Gastroesophageal sphincter (tissue), 3 donors: ENCODE measurements at regions not wholly inside any gene's neighbourhood (a gene's known extent, or its start where the extent isn't known, plus 50 kb on each side); places are given as distances from the start of the nearest gene placed in this dataset.

Source experiments
- CTCF ChIP-seq, 4 experiments: fragments of 200-600 bp in 2 of 4; fragments of 450-650 bp in 2 of 4; sonication (generic) in 1 of 4; IDR thresholded peaks; one replicate each; pipeline ENCODE4 v1.5.1; 2017 to 2019; ENCODE audit warnings: antibody characterized with exemption in 4 of 4, mild to moderate bottlenecking in 2 of 4, moderate library complexity in 2 of 4
- POLR2A ChIP-seq, 2 donors: fragments of 450-650 bp; IDR thresholded peaks; one replicate each; pipeline ENCODE4 v1.6.1; 2017; ENCODE audit warnings: antibody characterized with exemption in 2 of 2, mild to moderate bottlenecking in 2 of 2, moderate library complexity in 1 of 2
- POLR2AphosphoS5 ChIP-seq: sonication (generic); formaldehyde crosslinking; IDR thresholded peaks from one replicate; pipeline ENCODE4 v1.6.1; 2017; ENCODE audit warnings: antibody characterized with exemption

GRCh38 chr6:90654166-90654565 lies 67.3 kb upstream of the MAP3K7 start:
- TF ChIP-seq POLR2AphosphoS5 (no peak), CTCF (IDR thresholded peaks at IDR 0.05) (no peak), POLR2A (IDR thresholded peaks at IDR 0.05) (no peak)
